ENCODE measurements at regions not wholly inside any gene's neighbourhood (a gene's known extent, or its start where the extent isn't known, plus 50 kb on each side); places are given as distances from the start of the nearest gene placed in this dataset.

DNA sequence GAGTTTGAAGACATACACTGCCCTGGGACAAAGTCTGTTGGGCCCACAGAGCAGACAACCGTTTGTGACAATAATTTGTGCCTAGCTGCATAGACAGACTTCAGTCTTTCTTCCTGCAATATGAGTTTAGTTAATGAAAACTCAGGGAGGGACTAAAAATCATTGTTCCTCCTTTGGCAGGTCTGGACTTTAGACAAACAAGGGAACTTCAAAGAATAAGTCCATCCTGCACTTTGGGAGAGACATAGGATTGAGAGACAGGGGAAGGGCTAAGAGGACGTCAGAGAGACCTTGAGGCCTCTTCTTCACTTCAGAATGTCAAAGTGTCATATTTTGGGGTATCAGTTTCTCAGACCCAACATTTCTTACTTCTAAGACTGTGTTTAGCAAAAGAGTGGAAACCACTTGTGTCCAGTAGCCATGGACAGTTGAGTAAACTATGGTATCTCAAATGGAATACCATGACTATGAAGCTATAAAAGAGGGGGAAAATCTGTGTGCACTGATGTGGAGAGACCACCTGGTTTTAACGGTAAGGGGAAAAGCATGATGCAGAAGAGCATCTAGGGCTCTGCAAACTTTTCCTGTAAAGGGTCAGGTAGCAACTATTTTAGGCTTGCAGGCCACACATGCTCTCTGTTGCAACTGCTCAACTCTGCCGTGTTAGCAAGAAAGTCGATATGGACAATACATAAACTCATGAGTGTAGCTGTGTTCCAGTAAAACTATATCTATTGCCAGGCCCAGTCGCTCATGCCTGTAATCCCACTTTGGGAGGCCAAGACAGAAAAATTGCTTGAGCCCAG lies 217.8 kb upstream of the SH3BP4 start:
- Histone ChIP-seq H3K27ac (ENCODE audit: insufficient read length, low read depth, low read length) (no peak overlapping the region), H3K18ac (ENCODE audit: insufficient read length, low read depth, low read length) (no peak overlapping the region), H2AFZ (ENCODE audit: low read length) (no peak overlapping the region), H3K27me3 (ENCODE audit: insufficient read depth, low read length) (no peaks in the 10 kb centered on the region), H3K9me3 (ENCODE audit: control insufficient read depth, low read depth, low read length) (no peaks in the 10 kb centered on the region), H2BK20ac (ENCODE audit: low read depth, low read length, poor library complexity, severe bottlenecking) (no peak overlapping the region), H3K79me1 (ENCODE audit: insufficient read depth, low read depth, low read length, poor library complexity, severe bottlenecking) (no peaks in the 10 kb centered on the region), H2BK120ac (ENCODE audit: low read depth, low read length, poor library complexity, severe bottlenecking) (no peak overlapping the region), H2BK5ac (ENCODE audit: insufficient read length, low read length) (no peak overlapping the region), H2BK12ac (ENCODE audit: insufficient read length, low read depth, low read length) (no peak overlapping the region), H2BK15ac (ENCODE audit: low read depth, low read length) (no peak overlapping the region), H2AK5ac (ENCODE audit: insufficient read length, low read length) (no peak overlapping the region), H4K20me1 (ENCODE audit: control insufficient read depth, insufficient read depth, insufficient read length) (no peaks in the 10 kb centered on the region), H4K5ac (ENCODE audit: insufficient read length, low read depth, low read length) (no peak overlapping the region), H3K56ac (ENCODE audit: insufficient read length, low read depth, low read length) (no peak overlapping the region), H3T11ph (ENCODE audit: low read length) (no peak overlapping the region), H3K9ac (ENCODE audit: extremely low read depth, insufficient read length, low read length) (no peak overlapping the region), H3K23me2 (ENCODE audit: insufficient read length, low read depth, low read length, poor library complexity, severe bottlenecking) (no peaks in the 10 kb centered on the region), H3K4me2 (ENCODE audit: insufficient read depth, insufficient read length, low read length) (no peak overlapping the region), H3K4ac (ENCODE audit: low read depth, low read length) (no peak overlapping the region), H4K8ac (replicated peaks; ENCODE audit: insufficient read length, low read depth, low read length) (no peak overlapping the region), H3K79me2 (ENCODE audit: insufficient read depth, low read length) (no peaks in the 10 kb centered on the region), H4K91ac (ENCODE audit: insufficient read length, low read depth, low read length) (no peak overlapping the region), H3K23ac (ENCODE audit: insufficient read length, low read depth, low read length) (no peak overlapping the region), H3K14ac (ENCODE audit: insufficient read depth, low read length) (no peak overlapping the region), H3K4me1 (ENCODE audit: insufficient read depth, low read length) (no peaks in the 10 kb centered on the region)
- H3K27ac Mint-ChIP-seq, result peak overlapping the region in 1 of 3 experiments; percentile 77; a peak in 1 of 7 replicates
- no peak for DNase-seq
- no CpG with 5 or more reads among the region's 6 CpGs for WGBS (ENCODE audit: extremely low coverage, insufficient read length, low lambda C conversion rate)
- no peak overlapping the region for H3K4me3 Mint-ChIP-seq
- H3K27me3 Mint-ChIP-seq (ENCODE audit: low read depth), result peaks cover 2% of the 10 kb centered on the region; the same call in 1 of the 2 replicates
- TF ChIP-seq, protein P1, sequence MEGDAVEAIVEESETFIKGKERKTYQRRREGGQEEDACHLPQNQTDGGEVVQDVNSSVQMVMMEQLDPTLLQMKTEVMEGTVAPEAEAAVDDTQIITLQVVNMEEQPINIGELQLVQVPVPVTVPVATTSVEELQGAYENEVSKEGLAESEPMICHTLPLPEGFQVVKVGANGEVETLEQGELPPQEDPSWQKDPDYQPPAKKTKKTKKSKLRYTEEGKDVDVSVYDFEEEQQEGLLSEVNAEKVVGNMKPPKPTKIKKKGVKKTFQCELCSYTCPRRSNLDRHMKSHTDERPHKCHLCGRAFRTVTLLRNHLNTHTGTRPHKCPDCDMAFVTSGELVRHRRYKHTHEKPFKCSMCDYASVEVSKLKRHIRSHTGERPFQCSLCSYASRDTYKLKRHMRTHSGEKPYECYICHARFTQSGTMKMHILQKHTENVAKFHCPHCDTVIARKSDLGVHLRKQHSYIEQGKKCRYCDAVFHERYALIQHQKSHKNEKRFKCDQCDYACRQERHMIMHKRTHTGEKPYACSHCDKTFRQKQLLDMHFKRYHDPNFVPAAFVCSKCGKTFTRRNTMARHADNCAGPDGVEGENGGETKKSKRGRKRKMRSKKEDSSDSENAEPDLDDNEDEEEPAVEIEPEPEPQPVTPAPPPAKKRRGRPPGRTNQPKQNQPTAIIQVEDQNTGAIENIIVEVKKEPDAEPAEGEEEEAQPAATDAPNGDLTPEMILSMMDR (conservative IDR thresholded peaks at IDR 0.05), result no peak
- peaks cover 0 to 21% (median 10%) of the 10 kb centered on the region in 3 experiments; a peak in 5 of 7 replicates for H3K36me3 Mint-ChIP-seq (ENCODE audit: insufficient read depth in 1 of 3, low read depth in 3 of 3)
- peaks cover 9 to 11% of the 10 kb centered on the region in 2 experiments for H3K9me3 Mint-ChIP-seq
- peaks cover 24 to 27% of the 10 kb centered on the region in 2 experiments for H3K4me1 Mint-ChIP-seq
